ENCODE measurements at regions not wholly inside any gene's neighbourhood (a gene's known extent, or its start where the extent isn't known, plus 50 kb on each side); places are given as distances from the start of the nearest gene placed in this dataset.
"Not testable (repeated sequence)": the region's sequence is repeated elsewhere in the genome, so short reads cannot be mapped to it uniquely, and the experiment has no call there.

DNA sequence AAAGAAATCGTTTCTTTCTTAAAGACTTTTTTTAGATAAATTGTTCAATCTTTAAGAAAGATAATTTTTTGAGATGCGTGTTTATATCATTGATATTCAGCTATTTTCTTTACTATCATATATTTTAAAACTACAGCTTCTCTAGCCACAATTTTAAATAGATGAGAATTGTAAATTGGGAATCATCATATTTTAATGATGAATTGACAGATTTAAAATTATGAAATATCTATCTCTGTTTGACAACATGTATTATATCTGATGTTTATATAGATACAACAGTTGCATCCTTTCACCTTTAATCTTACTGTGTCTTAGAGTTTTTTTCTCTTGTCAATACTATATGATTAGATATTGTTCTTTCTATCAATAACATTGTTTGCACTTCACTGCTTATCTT, 762.3 kb upstream of the GJE1 start:
- TF ChIP-seq, protein P1, sequence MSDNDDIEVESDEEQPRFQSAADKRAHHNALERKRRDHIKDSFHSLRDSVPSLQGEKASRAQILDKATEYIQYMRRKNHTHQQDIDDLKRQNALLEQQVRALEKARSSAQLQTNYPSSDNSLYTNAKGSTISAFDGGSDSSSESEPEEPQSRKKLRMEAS (IDR thresholded peaks at IDR 0.05; ENCODE audit: low read depth, low read length) = no peak
- TF ChIP-seq, protein P2, sequence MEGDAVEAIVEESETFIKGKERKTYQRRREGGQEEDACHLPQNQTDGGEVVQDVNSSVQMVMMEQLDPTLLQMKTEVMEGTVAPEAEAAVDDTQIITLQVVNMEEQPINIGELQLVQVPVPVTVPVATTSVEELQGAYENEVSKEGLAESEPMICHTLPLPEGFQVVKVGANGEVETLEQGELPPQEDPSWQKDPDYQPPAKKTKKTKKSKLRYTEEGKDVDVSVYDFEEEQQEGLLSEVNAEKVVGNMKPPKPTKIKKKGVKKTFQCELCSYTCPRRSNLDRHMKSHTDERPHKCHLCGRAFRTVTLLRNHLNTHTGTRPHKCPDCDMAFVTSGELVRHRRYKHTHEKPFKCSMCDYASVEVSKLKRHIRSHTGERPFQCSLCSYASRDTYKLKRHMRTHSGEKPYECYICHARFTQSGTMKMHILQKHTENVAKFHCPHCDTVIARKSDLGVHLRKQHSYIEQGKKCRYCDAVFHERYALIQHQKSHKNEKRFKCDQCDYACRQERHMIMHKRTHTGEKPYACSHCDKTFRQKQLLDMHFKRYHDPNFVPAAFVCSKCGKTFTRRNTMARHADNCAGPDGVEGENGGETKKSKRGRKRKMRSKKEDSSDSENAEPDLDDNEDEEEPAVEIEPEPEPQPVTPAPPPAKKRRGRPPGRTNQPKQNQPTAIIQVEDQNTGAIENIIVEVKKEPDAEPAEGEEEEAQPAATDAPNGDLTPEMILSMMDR (IDR thresholded peaks at IDR 0.05; ENCODE audit: low read depth, low read length) = no peak
- TF ChIP-seq MYC (IDR thresholded peaks at IDR 0.05; ENCODE audit: low read depth, low read length) (no peak), POLR2A (IDR thresholded peaks at IDR 0.05; ENCODE audit: extremely low read depth, insufficient read length) (no peak)
- no peak for DNase-seq (ENCODE audit: low read depth)
- H3K4me3 ChIP-seq (ENCODE audit: low read depth, low read length) = no peak overlapping the region

DNA sequence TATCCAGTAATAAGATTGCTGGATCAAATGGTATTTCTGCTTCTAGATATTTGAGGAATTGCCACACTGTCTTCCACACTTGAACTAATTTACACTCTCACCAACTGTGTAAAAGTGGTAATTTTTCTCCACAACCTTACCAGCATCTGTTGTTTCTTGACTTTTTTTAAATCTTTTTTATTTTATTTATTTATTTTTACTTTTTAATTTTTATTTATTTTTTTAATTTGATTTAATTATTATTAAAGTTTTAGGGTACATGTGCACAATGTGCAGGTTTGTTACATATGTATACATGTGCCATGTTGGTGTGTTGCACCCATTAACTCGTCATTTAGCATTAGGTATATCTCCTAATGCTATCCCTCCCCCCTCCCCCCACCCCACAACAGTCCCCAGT, 765.9 kb upstream of the GJE1 start:
- not testable (repeated sequence) for H3K4me3 ChIP-seq (ENCODE audit: low read depth, low read length); DNase-seq (ENCODE audit: low read depth)

DNA sequence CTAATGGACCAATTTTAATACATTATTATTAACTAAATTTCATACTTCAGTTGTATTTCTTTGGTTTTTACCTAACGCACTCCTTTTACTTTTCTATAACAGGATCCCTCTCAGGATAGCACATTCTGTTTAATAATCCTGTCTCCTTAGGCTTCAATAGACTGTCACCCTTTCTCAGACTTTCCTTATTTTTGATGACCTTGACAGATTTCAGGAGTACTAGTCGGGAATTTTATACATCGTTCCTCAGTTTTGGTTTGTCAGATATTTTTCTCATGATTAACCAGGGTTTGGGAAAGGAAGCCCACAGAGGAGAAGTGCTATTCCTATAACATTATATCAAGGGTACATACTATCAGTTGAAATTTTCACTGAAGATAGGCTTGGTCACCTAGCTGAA, 768.0 kb upstream of the GJE1 start:
- H3K4me3 ChIP-seq (ENCODE audit: low read depth, low read length) = no peak overlapping the region
- no peak for DNase-seq (ENCODE audit: low read depth)
- TF ChIP-seq, protein P1 (IDR thresholded peaks at IDR 0.05; ENCODE audit: low read depth, low read length) = no peak
- TF ChIP-seq, protein P2 (IDR thresholded peaks at IDR 0.05; ENCODE audit: low read depth, low read length) = no peak
- TF ChIP-seq POLR2A (IDR thresholded peaks at IDR 0.05; ENCODE audit: extremely low read depth, insufficient read length) (no peak), MYC (IDR thresholded peaks at IDR 0.05; ENCODE audit: low read depth, low read length) (no peak)

- no peak for DNase-seq (ENCODE audit: low read depth)
- no peak overlapping the region for H3K4me3 ChIP-seq (ENCODE audit: low read depth, low read length)
- TF ChIP-seq, protein P2 (IDR thresholded peaks at IDR 0.05; ENCODE audit: low read depth, low read length) = no peak
- TF ChIP-seq POLR2A (IDR thresholded peaks at IDR 0.05; ENCODE audit: extremely low read depth, insufficient read length) = no peak
- TF ChIP-seq MYC (IDR thresholded peaks at IDR 0.05; ENCODE audit: low read depth, low read length) = no peak
Measured at GRCh38 chr6:141364232-141364631, 768.5 kb upstream of the GJE1 start.

DNA sequence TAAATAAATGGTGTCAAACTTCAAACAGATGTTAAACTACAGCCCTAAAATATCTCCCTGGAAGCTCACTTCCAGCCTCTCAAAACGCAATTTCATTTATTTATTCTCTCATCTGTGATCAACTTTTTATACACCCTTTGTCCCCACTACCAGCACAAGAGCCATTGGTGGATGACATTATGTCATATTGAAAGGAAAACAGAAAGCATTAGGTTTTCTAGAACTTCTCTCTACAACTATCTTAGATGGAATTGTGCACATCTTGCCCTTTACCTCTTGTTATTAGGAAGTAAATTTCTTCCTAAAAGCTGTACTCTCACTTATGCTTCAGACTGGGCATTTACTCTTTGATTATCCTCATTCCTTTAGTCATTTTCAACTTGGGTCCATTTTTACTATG, 771.2 kb upstream of the GJE1 start:
- DNase-seq (ENCODE audit: low read depth) = no peak
- TF ChIP-seq, protein P2 (IDR thresholded peaks at IDR 0.05; ENCODE audit: low read depth, low read length) = no peak
- no peak for TF ChIP-seq MYC (IDR thresholded peaks at IDR 0.05; ENCODE audit: low read depth, low read length)

DNA sequence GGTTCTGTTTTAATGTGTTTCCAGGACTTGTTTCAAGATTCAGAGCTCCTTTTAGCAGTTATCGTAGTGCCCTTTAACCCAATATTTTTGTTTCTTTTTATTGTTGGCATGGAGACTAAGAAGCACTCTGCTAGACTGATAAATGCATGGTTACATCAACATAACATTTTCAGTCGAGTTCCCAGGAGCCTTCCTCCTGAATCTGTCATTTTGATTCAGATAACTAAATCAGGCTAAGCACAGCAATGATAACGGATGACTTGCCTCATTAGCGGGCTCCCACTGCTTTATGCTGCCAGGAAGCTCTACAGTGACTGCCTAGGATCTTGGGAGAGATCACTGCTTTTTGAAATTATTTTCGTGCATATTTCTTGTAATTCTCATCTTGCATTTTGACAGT, 772.8 kb upstream of the GJE1 start:
- H3K4me3 ChIP-seq (ENCODE audit: low read depth, low read length) = no peak overlapping the region
- no peak for DNase-seq (ENCODE audit: low read depth)

More for the DNA sequence above, 771.2 kb upstream of the GJE1 start:
- H3K4me3 ChIP-seq (ENCODE audit: low read depth, low read length) = no peak overlapping the region

More for the DNA sequence above, 772.8 kb upstream of the GJE1 start:
- TF ChIP-seq, protein P1 (IDR thresholded peaks at IDR 0.05; ENCODE audit: low read depth, low read length) = no peak
- TF ChIP-seq MYC (IDR thresholded peaks at IDR 0.05; ENCODE audit: low read depth, low read length) = no peak
- no peak for TF ChIP-seq POLR2A (IDR thresholded peaks at IDR 0.05; ENCODE audit: extremely low read depth, insufficient read length)
- TF ChIP-seq, protein P2 (IDR thresholded peaks at IDR 0.05; ENCODE audit: low read depth, low read length) = no peak
